Panc1 (cell line): ENCODE measurements at regions not wholly inside any gene's neighbourhood (a gene's known extent, or its start where the extent isn't known, plus 50 kb on each side); places are given as distances from the start of the nearest gene placed in this dataset.

Source experiments
- ATAC-seq: fragments of 200-7000 bp; cut with Tn5 transposase; 2 replicates; pipeline ENCODE4 v1.9.1; 2020; ENCODE audit warnings: mild to moderate bottlenecking, moderate library complexity
- BruUV-seq: library from RNA; stranded (reverse); fragments of 400-500 nt; replicated peaks from 2 replicates; lab custom pipeline; 2021; lab: Mats Ljungman, UMichigan
- CTCF ChIA-PET: fragments of 300-600 bp; sonication (Branson Sonifier 250); formaldehyde crosslinking; loops from one replicate; lab custom pipeline; 2022; ENCODE audit warnings: antibody characterized with exemption; lab: Charles Lee
- POLR2A ChIA-PET: fragments of 300-600 bp; sonication (Branson Sonifier 250); formaldehyde crosslinking; loops from one replicate; lab custom pipeline; 2022; ENCODE audit warnings: antibody characterized with exemption; lab: Charles Lee
- DNase-seq: peaks from one replicate; pipeline ENCODE4 v3.0.0-alpha.2; 2010; ENCODE audit warnings: low read depth, low spot score
- H3K27ac ChIP-seq: 2 replicates; pipeline ENCODE4 v1.5.1; 2011; ENCODE audit warnings: mild to moderate bottlenecking, low read length, inconsistent platforms
- H3K27me3 ChIP-seq: fragments of 200-500 bp; sonication (Bioruptor generic); 2 replicates; pipeline ENCODE4 v1.6.0; 2014; ENCODE audit warnings: low read length, inconsistent platforms; ENCODE audit not compliant: control insufficient read depth, insufficient read depth
- H3K36me3 ChIP-seq: fragments of 200-500 bp; sonication (Bioruptor generic); 2 replicates; pipeline ENCODE4 v1.5.1; 2014; ENCODE audit warnings: inconsistent platforms, mild to moderate bottlenecking, low read length, moderate library complexity; ENCODE audit not compliant: control insufficient read depth, insufficient read depth
- H3K4me1 ChIP-seq: 2 replicates; pipeline ENCODE4 v1.5.1; 2011; ENCODE audit warnings: inconsistent platforms, mild to moderate bottlenecking, low read length, moderate library complexity; ENCODE audit not compliant: control insufficient read depth, insufficient read depth
- H3K4me3 ChIP-seq, 2 experiments: 2 replicates each; pipeline ENCODE4 v1.5.1; 2011 to 2012; ENCODE audit warnings: low read depth in 2 of 2, low read length in 2 of 2, mild to moderate bottlenecking in 2 of 2, inconsistent platforms in 1 of 2, moderate library complexity in 1 of 2
- H3K9me3 ChIP-seq: fragments of 200-500 bp; sonication (Bioruptor generic); 2 replicates; pipeline ENCODE4 v1.5.1; 2014; ENCODE audit warnings: low read depth, mild to moderate bottlenecking, inconsistent platforms, low read length, moderate library complexity; ENCODE audit not compliant: control insufficient read depth, insufficient read depth
- CTCF ChIP-seq: fragments of 450-650 bp; IDR thresholded peaks from 2 replicates; pipeline ENCODE4 v1.5.1; 2017; ENCODE audit warnings: mild to moderate bottlenecking
- POLR2AphosphoS5 ChIP-seq: IDR thresholded peaks from 2 replicates; pipeline ENCODE4 v1.6.1; 2012; ENCODE audit warnings: mild to moderate bottlenecking, low read depth, low read length, moderate library complexity
- REST ChIP-seq, 2 experiments: IDR thresholded peaks; 2 replicates each; pipeline ENCODE4 v1.6.1; 2011 to 2012; ENCODE audit warnings: low read depth in 2 of 2, control low read depth in 1 of 2, low read length in 1 of 2, mild to moderate bottlenecking in 1 of 2, moderate library complexity in 1 of 2; ENCODE audit not compliant: insufficient read depth in 1 of 2
- SIN3A ChIP-seq: IDR thresholded peaks from 2 replicates; pipeline ENCODE4 v1.6.1; 2012; ENCODE audit warnings: low read depth, mild to moderate bottlenecking, low read length, moderate library complexity, borderline replicate concordance; ENCODE audit not compliant: insufficient read depth
- TCF7L2 ChIP-seq: IDR thresholded peaks from 2 replicates; pipeline ENCODE4 v1.6.1; 2011; ENCODE audit warnings: mild to moderate bottlenecking, low read depth, low read length, inconsistent platforms
- in situ Hi-C: cut with HindIII; loops from 2 replicates; pipeline ENCODE4 v1.10.0; 2016; ENCODE audit warnings: low sequenced_read_pairs, low pct_unique_long_range_greater_than_20kb
- intact Hi-C: fragments of 100-400 bp; cut with micrococcal nuclease; formaldehyde crosslinking; loops from one replicate; pipeline ENCODE4 v1.10.0; 2022; ENCODE audit not compliant: unreplicated experiment

DNA sequence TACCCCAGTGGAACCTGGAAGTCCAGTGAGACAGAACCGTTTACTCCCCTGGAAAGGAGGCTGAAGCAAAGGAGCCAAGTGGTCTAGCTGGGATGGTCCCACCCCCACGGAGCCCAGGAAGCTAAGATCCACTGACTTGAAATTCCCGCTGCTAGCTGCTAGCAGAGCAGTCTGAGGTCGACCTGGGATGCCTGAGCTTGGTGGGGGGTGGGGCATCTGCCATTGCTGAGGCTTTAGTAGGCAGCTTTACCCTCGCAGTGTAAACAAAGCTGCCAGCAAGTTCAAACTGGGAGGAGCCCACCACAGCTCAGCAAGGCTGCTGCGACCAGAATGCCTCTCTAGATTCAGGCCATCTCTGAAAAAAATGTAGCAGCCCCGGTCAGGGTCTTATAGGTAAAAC lies 437.0 kb downstream of the SUCLA2 start:
- Histone ChIP-seq H3K27me3 (no peaks in the 10 kb centered on the region; the same call in 1 of the 2 replicates), H3K36me3 (no peaks in the 10 kb centered on the region), H3K4me3 (no peak overlapping the region), H3K9me3 (no peaks in the 10 kb centered on the region), H3K27ac (no peak overlapping the region), H3K4me1 (no peaks in the 10 kb centered on the region)
- TF ChIP-seq REST (IDR thresholded peaks at IDR 0.05; ENCODE audit: insufficient read depth in 1 of 2, low read depth in 2 of 2, low read length in 1 of 2) = no peak
- no peak for TF ChIP-seq POLR2AphosphoS5
- TF ChIP-seq SIN3A = no peak
- TF ChIP-seq TCF7L2 = no peak
- no peak for TF ChIP-seq CTCF
- in situ Hi-C loops = no loop called here
- no peak for ATAC-seq
- no TSS peak for BruUV-seq
- ChIA-PET POLR2A (no interaction called here), CTCF (no interaction called here)
- intact Hi-C loops = no loop called here
- DNase-seq = no peak

DNA sequence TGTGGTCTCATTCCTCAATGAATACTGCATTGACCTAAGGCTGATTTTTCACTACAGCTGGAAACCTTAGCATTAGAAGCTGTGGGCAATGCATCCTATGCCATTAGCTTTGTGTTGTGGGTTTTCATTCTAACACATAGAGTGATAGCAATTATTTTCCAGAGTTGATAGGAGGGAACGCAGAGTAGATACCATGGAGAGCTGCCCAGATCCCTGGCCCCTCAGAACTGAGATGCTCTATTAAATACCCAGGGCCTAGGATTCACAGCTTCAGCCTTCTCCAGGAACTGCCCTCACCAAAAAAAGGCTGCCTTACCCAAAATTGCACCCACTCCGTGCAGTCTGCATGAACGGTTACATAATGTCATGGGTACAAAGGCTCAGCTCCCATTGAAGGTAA lies 444.4 kb downstream of the SUCLA2 start:
- Histone ChIP-seq H3K9me3 (no peaks in the 10 kb centered on the region), H3K4me3 (no peak overlapping the region), H3K4me1 (no peaks in the 10 kb centered on the region), H3K27ac (no peak overlapping the region), H3K36me3 (no peaks in the 10 kb centered on the region), H3K27me3 (no peaks in the 10 kb centered on the region; the same call in 1 of the 2 replicates)
- intact Hi-C loops = no loop called here
- in situ Hi-C loops = no loop called here
- TF ChIP-seq POLR2AphosphoS5 = no peak
- TF ChIP-seq SIN3A = no peak
- no peak for TF ChIP-seq CTCF
- TF ChIP-seq REST (IDR thresholded peaks at IDR 0.05; ENCODE audit: insufficient read depth in 1 of 2, low read depth in 2 of 2, low read length in 1 of 2) = no peak
- TF ChIP-seq TCF7L2 = no peak
- POLR2A ChIA-PET = no interaction called here
- CTCF ChIA-PET = no interaction called here
- DNase-seq (no peak), ATAC-seq (no peak)
- no TSS peak for BruUV-seq
